ENCODE measurements at regions not wholly inside any gene's neighbourhood (a gene's known extent, or its start where the extent isn't known, plus 50 kb on each side); places are given as distances from the start of the nearest gene placed in this dataset.

DNA sequence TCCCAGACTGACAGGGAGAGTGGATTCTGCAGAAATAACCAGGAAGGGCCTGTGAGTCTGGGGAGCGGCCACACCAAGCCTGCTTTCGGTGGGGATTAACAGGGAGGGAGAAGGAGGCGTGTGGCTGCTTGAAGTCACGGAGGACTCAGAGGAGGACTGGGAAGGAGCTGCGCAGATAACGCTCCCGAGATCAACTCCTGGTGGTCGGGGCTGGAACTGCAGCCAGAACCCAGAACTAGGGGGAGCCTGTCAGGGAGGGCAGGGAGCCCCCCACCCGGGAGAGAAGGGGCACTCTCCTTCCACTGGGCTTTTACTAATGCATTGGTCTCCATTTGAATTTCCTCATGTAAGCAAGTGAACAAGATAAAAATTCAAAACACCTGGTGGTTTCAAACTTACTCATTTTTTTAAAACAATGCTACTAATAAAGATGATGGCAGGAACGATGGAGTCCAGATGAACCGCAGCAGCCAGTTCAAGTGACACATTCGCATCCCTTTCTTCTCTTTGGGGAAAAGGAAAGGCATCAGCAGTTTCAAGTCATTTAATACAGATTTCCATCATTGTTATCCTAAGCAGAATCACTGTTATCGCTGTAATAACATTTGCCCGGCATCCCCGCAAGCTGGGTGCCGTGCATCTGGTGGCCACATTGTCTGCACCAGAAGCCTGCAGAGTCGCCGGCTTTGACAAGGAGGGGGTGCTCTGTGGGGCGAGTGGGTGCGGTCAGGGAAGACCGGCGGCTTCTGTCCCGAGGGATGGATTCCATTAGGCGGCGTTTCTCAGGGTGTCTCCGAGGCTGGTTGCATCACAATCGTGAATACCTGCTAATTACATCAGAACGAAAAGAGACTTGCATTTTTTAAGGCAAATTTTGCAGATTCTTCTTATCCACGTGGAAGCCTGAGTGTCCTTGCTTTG is 183.0 kb downstream of the FOXL1 start:
- H3K4me3 ChIP-seq (ENCODE audit: low read length): no peak overlapping the region
- DNase-seq (ENCODE audit: low read depth): peak; percentile 38
- TF ChIP-seq, protein P1, sequence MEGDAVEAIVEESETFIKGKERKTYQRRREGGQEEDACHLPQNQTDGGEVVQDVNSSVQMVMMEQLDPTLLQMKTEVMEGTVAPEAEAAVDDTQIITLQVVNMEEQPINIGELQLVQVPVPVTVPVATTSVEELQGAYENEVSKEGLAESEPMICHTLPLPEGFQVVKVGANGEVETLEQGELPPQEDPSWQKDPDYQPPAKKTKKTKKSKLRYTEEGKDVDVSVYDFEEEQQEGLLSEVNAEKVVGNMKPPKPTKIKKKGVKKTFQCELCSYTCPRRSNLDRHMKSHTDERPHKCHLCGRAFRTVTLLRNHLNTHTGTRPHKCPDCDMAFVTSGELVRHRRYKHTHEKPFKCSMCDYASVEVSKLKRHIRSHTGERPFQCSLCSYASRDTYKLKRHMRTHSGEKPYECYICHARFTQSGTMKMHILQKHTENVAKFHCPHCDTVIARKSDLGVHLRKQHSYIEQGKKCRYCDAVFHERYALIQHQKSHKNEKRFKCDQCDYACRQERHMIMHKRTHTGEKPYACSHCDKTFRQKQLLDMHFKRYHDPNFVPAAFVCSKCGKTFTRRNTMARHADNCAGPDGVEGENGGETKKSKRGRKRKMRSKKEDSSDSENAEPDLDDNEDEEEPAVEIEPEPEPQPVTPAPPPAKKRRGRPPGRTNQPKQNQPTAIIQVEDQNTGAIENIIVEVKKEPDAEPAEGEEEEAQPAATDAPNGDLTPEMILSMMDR (conservative IDR thresholded peaks at IDR 0.05; ENCODE audit: low read depth, low read length): peak; percentile 93

DNA sequence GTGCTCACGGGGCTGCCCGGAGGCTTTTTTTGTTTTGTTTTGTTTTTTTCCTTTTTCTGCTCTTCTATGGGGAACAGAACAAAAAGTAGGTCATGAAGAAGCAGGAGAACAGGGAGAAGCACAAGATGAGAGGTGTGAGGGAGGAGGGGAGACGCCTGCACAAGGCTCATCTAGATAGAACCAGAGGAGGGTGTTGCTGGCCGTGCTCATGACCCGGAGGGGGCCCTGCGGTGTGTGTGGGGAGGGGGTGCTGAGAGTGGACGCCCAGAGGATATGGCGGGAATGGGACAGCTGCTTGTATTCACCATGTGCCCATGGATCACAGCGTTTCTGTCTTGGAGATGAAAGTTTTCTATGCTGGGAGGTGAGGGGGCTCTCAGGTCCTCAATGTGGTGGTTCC is 183.7 kb downstream of the FOXL1 start:
- TF ChIP-seq, protein P1 (conservative IDR thresholded peaks at IDR 0.05; ENCODE audit: low read depth, low read length): no peak
- no peak overlapping the region for H3K4me3 ChIP-seq (ENCODE audit: low read length)
- no peak for DNase-seq (ENCODE audit: low read depth)

GRCh38 chr16:86763819-86764218 is 185.5 kb downstream of the FOXL1 start:
- TF ChIP-seq, protein P1 (conservative IDR thresholded peaks at IDR 0.05; ENCODE audit: low read depth, low read length): no peak
- H3K4me3 ChIP-seq (ENCODE audit: low read length): no peak overlapping the region
- no peak for DNase-seq (ENCODE audit: low read depth)

DNA sequence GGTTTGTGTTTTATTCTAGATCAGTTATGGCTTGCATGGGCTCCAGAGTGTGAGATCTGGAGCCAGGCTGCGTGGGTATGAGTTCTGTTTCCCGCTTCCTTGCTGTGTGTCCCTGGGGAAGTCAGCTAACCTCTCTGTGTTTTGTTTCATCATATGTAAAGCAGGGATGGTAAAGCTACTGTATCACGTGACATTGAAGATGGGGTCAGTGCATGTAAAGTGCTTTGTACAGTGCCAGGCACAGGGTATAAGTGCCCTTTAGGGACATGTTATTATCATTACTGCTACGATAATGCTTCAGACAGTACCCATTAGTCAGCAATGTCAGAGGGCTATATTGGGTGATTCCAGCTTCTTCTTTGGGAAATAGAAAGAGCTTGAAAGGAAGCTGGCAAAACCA is 186.2 kb downstream of the FOXL1 start:
- H3K4me3 ChIP-seq (ENCODE audit: low read length): no peak overlapping the region
- TF ChIP-seq, protein P1 (conservative IDR thresholded peaks at IDR 0.05; ENCODE audit: low read depth, low read length): no peak
- DNase-seq (ENCODE audit: low read depth): no peak

- no peak for DNase-seq (ENCODE audit: low read depth)
- TF ChIP-seq, protein P1 (conservative IDR thresholded peaks at IDR 0.05; ENCODE audit: low read depth, low read length): no peak
- no peak overlapping the region for H3K4me3 ChIP-seq (ENCODE audit: low read length)
Measured at GRCh38 chr16:86765389-86766026, 187.2 kb downstream of the FOXL1 start.

DNA sequence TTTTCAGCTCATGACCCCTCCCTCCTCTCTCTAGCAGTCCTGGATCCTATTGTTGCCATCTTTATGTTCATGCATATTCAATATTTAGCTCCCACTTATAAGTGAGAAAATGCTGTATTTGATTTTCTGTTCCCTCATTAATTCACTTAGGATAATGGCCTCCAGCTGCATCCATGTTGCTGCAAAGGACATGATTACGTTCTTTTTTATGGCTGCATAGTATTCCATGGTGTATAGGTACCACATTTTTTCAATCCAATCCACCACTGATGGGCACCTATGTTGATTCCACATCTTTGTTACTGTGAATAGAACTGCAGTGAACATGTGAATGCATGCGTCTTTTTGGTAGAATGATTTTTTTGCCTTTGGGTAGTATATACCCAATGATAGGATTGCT is 188.4 kb downstream of the FOXL1 start:
- DNase-seq (ENCODE audit: low read depth): no peak
- TF ChIP-seq, protein P1 (conservative IDR thresholded peaks at IDR 0.05; ENCODE audit: low read depth, low read length): no peak
- H3K4me3 ChIP-seq (ENCODE audit: low read length): no peak overlapping the region
